ENCODE measurements at regions not wholly inside any gene's neighbourhood (a gene's known extent, or its start where the extent isn't known, plus 50 kb on each side); places are given as distances from the start of the nearest gene placed in this dataset.

DNA sequence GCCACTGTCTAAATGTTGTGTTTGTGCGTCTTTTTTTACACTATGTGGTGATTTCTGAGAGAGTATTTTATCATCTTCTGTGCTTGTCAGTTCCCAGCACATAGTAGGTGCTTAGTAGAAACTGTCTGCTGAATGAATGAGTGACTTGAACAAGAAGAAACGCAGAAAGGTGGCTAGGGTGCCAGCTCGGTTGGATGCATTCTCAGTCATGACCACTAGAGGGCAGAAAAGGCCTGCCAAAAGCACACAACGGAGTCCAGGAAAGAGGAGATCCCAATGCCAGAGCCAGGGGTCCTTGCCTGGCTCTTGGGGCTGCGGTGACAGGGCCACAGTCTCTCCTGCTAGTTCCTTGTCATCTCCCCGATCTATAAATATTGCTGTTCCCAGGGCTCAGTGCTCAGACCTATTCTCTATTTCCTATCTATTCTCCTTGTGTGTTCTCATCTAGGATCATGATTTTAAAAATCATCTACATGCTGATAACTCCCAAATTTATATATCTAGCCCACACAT, 57.3 kb upstream of the CCL1 start:
- TF ChIP-seq, protein P1, sequence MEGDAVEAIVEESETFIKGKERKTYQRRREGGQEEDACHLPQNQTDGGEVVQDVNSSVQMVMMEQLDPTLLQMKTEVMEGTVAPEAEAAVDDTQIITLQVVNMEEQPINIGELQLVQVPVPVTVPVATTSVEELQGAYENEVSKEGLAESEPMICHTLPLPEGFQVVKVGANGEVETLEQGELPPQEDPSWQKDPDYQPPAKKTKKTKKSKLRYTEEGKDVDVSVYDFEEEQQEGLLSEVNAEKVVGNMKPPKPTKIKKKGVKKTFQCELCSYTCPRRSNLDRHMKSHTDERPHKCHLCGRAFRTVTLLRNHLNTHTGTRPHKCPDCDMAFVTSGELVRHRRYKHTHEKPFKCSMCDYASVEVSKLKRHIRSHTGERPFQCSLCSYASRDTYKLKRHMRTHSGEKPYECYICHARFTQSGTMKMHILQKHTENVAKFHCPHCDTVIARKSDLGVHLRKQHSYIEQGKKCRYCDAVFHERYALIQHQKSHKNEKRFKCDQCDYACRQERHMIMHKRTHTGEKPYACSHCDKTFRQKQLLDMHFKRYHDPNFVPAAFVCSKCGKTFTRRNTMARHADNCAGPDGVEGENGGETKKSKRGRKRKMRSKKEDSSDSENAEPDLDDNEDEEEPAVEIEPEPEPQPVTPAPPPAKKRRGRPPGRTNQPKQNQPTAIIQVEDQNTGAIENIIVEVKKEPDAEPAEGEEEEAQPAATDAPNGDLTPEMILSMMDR (IDR thresholded peaks at IDR 0.05), result peak; percentile 81 to 95 (median 89)
- no peak for TF ChIP-seq POLR2AphosphoS5 (IDR thresholded peaks at IDR 0.05)
- TF ChIP-seq EP300 (IDR thresholded peaks at IDR 0.05), result no peak
- TF ChIP-seq POLR2A (IDR thresholded peaks at IDR 0.05), result no peak
